NCI-H1048 (cell line): ENCODE measurements at regions not wholly inside any gene's neighbourhood (a gene's known extent, or its start where the extent isn't known, plus 50 kb on each side); places are given as distances from the start of the nearest gene placed in this dataset.
"Not testable (repeated sequence)": the region's sequence is repeated elsewhere in the genome, so short reads cannot be mapped to it uniquely, and the experiment has no call there.

Experiments
- DNase-seq: peaks from one replicate; lab custom pipeline; 2025; lab: John Stamatoyannopoulos, UW

- no peak for DNase-seq
Measured at GRCh38 chr4:64822405-64822804, 413.2 kb upstream of the TECRL start.

- DNase-seq: no peak
Measured at GRCh38 chr4:64821219-64821976, 412.1 kb upstream of the TECRL start.

DNA sequence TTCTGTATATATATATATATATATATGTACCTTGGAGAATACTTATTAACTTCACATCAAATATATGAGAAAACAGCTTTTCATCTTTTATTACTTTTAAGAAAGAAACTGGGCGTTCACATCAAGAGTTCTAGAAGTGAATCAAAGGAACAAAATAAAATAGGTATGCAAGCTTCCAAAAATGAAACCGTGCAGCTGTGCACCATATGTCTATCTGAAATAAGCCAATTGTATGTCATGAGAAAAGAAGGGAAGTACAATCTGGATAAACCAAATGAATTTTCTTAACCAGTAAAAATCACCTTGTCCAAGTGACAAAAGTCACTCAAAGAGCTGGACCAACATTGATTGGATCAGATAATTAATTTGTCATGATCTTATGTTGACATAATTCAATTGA is 405.4 kb upstream of the TECRL start:
- no peak for DNase-seq

DNA sequence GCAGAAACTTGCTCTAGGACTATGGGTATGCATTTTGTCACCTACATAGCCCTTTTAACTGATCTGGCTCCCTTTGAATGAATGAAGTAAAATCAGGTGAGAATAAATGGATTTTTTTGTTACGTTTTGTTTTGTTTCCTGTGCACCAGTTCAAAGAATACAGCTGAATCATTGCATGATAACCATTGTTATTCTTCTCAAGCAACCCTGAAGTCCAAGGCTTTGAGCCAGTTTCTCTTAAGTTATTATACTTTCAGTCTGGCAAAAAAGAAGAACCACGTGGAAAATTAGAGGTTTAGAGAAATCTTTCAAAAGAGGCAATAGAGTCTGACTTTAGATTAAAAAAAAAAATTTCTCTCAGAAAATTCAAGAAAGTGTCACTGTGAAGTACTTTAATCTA is 398.6 kb upstream of the TECRL start:
- DNase-seq: no peak

DNA sequence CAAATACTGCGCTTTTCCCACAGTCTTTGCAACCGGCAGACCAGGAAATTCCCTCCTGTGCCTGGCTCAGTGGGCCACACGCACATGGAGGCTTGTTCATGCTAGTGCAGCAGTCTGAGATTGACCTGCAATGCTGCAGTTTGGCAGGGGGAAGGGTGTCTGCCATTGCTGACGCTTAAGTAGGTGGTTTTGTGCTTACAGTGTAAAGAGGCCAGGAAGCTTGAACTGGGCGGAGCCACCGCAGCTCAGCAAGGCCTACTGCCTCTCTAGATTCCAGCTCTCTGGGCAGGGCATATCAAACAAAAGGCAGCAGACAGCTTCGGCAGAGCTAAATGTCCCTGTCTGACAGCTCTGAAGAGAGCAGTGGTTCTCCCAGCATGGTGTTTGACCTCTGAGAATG is 390.5 kb upstream of the TECRL start:
- no peak for DNase-seq

DNA sequence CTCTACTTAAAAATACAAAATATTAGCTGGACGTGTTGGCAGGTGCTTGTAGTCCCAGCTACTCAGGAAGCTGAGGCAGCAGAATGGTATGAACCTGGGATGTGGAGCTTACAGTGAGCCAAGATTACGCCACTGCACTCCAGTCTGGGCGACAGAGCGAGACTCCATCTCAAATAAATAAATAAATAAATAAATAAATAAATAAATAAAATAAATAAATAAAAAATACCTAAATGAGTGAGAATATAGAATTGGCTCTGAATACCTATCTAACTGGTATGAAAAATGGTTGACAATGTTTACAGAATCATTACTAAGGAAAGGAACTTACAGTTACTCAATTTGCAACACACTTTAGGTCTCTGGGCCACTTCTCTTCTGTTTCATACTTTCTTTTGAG is 389.6 kb upstream of the TECRL start:
- DNase-seq: not testable (repeated sequence)

- DNase-seq: no peak
Measured at GRCh38 chr4:64796581-64796980, 387.3 kb upstream of the TECRL start.

- DNase-seq: no peak
Measured at GRCh38 chr4:64784125-64784524, 374.9 kb upstream of the TECRL start.

GRCh38 chr4:64781737-64782326 is 372.6 kb upstream of the TECRL start:
- DNase-seq: no peak

DNA sequence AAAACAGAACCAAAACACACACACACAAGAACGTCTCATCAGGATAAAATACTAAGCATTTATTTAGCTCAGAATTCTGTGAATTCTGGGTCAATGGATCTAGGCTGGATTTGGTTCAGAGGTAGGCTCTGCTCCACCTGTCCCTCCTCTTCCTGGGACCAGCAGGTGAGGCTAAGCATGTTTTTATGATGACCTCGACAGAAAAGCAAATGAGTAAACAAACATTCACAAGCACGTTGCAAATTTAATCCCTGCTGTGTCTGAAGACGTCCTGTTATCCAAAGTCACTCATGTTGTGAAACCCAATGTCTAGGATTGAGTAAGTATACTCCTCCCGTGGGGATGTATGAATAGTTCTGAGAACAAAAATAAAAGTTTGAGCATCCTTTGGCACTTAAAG is 371.4 kb upstream of the TECRL start:
- no peak for DNase-seq

GRCh38 chr4:64777286-64777685 is 368.0 kb upstream of the TECRL start:
- DNase-seq: no peak

GRCh38 chr4:64776820-64777219 is 367.6 kb upstream of the TECRL start:
- no peak for DNase-seq

DNA sequence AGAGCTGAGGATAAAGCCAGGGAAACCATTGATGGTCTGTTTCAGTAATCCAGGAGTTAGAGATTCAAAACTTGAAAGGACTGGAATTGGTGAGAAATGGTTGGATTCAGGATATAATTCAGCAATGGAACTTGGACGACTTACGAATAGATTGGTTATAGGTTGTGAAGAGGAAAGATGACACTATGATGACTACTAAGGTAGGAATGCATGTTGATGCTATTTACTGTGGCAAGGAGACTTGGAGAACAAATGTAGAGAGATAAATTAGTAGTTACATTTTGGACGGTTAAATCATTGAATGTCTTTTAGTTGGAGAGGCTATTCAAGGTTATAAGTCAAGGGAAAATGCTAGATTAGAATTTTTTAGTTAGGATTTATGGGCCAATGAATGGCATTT is 365.4 kb upstream of the TECRL start:
- DNase-seq: no peak

GRCh38 chr4:64771149-64771548 is 361.9 kb upstream of the TECRL start:
- DNase-seq: no peak

DNA sequence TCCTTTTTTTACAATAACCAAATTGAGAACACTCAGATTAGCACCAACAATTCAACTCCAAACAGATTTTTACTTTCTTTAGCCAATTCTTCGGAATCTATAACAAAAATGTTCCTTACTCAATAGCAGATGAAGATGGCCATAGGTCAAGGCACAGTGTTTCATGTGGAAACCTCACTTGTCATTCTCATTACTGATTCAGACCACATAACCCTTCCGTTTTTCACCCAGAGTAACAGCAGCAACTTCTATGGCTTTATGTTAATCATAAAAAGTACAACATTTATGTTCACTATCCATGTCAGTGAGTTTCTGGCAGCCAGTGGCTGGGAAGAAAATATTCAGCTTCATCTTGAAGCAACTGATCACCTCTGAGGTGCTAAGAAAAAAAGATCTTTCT is 358.3 kb upstream of the TECRL start:
- no peak for DNase-seq

- no peak for DNase-seq
Measured at GRCh38 chr4:64766565-64766964, 357.3 kb upstream of the TECRL start.

DNA sequence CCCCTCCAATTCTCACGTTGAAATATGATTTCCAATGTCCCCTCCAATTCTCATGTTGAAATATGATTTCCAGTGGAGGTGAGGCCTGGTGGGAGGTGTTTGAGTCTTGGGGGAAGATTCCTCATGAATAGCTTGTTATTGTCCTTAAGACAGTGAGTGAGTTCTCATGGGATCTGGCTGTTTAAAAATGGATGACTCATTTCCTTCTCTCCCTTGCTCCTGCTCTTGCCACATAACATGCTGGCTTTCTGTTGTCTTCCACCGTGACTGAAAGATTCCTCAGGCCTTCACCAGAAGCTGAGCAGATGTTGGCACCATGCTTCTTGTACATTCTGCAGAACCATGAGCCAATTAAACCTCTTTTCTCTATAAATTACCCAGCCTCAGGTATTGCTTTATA is 346.8 kb upstream of the TECRL start:
- DNase-seq: no peak

DNA sequence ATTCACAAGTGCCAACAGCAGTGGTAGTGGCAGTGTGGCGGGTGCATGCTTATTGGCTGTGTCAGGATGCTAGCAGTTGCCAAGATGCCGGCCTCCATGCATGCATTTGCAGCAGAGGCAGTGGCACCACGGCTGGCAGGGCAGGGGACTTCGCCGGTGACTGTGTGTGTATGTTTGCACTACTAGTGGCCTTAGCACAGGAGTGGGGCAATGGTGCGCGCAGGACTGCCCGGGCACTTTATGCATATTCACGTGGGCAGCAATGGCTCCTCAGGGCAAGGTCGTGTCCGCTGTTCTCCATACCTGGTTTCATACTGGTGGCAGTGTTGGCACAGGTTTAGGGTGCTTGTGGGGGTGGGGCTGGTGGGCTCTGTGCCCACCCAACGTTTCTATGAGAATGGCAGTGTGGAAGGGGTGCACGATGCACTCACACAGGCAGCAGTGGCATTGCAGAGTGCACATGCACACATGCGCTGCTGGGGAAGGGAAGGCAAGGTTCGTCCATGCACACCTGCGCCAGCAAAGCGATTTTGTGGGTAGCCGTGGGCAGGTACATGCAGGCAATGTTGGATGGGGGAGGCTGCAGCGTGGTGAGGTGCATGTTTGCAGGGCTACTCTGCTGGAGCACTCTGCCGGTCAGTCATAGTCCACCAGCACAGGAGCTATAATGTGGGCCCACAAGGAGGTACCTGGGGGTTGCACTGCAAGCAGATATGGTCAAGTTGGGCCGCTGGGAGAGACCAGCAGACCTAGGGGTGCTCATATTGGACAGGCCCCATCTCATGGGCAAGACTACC is 338.9 kb upstream of the TECRL start:
- DNase-seq: no peak

DNA sequence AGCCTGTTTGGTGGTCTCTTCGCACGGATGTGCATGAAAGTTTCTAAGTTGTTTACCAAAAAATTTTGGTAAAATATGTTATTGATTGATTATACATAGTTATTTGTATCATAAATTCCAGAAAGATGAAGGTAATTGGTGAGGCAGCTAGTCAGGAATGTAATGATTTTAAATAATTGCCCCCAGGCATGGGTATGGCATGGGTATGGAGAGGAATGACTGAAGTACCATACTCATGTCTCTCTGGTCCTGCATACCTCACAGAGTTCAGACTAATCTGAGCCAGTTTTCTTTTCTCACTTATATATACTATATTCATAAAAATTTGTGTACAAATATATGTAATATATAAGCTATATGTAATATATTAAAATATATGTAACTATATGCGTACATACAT is 329.0 kb upstream of the TECRL start:
- DNase-seq: no peak

- not testable (repeated sequence) for DNase-seq
Measured at GRCh38 chr4:64737854-64738138, 328.5 kb upstream of the TECRL start.

- no peak for DNase-seq
Measured at GRCh38 chr4:64737026-64737853, 328.0 kb upstream of the TECRL start.

- DNase-seq: no peak
Measured at GRCh38 chr4:64729561-64729960, 320.3 kb upstream of the TECRL start.

- DNase-seq: no peak
Measured at GRCh38 chr4:64727960-64728359, 318.7 kb upstream of the TECRL start.
